HG03103 (cell line): ENCODE measurements at regions not wholly inside any gene's neighbourhood (a gene's known extent, or its start where the extent isn't known, plus 50 kb on each side); places are given as distances from the start of the nearest gene placed in this dataset.

ENCODE experiments used
- ATAC-seq: cut with Tn5 transposase; IDR thresholded peaks from one replicate; pipeline ENCODE4 v1.9.1; 2021; ENCODE audit warnings: low read depth; ENCODE audit not compliant: unreplicated experiment

GRCh38 chr7:114130866-114131265 lies 212.1 kb upstream of the PPP1R3A start:
- ATAC-seq, result no peak

GRCh38 chr7:114128880-114129279 lies 210.1 kb upstream of the PPP1R3A start:
- no peak for ATAC-seq

- no peak for ATAC-seq
Observed at GRCh38 chr7:114126095-114126494, 207.3 kb upstream of the PPP1R3A start.

GRCh38 chr7:114112806-114113205 lies 194.0 kb upstream of the PPP1R3A start:
- no peak for ATAC-seq

GRCh38 chr7:114110666-114111065 lies 191.9 kb upstream of the PPP1R3A start:
- no peak for ATAC-seq

- no peak for ATAC-seq
Observed at GRCh38 chr7:114109721-114110120, 190.9 kb upstream of the PPP1R3A start.

- ATAC-seq, result no peak
Observed at GRCh38 chr7:114109304-114109703, 190.5 kb upstream of the PPP1R3A start.

GRCh38 chr7:114108510-114108909 lies 189.7 kb upstream of the PPP1R3A start:
- ATAC-seq, result no peak

- no peak for ATAC-seq
Observed at GRCh38 chr7:114107522-114107921, 188.7 kb upstream of the PPP1R3A start.

- ATAC-seq, result no peak
Observed at GRCh38 chr7:114104035-114104434, 185.2 kb upstream of the PPP1R3A start.

GRCh38 chr7:114102996-114103395 lies 184.2 kb upstream of the PPP1R3A start:
- ATAC-seq, result no peak

- no peak for ATAC-seq
Observed at GRCh38 chr7:114102131-114102530, 183.3 kb upstream of the PPP1R3A start.

- no peak for ATAC-seq
Observed at GRCh38 chr7:114100810-114101209, 182.0 kb upstream of the PPP1R3A start.

GRCh38 chr7:114099337-114099736 lies 180.5 kb upstream of the PPP1R3A start:
- no peak for ATAC-seq

GRCh38 chr7:114095885-114096284 lies 177.1 kb upstream of the PPP1R3A start:
- no peak for ATAC-seq

- no peak for ATAC-seq
Observed at GRCh38 chr7:114088470-114088940, 169.7 kb upstream of the PPP1R3A start.

GRCh38 chr7:114087653-114088469 lies 169.1 kb upstream of the PPP1R3A start:
- no peak for ATAC-seq

GRCh38 chr7:114086914-114087652 lies 168.3 kb upstream of the PPP1R3A start:
- ATAC-seq, result no peak

GRCh38 chr7:114086537-114086913 lies 167.7 kb upstream of the PPP1R3A start:
- no peak for ATAC-seq

- no peak for ATAC-seq
Observed at GRCh38 chr7:114085592-114086501, 167.0 kb upstream of the PPP1R3A start.

GRCh38 chr7:114085313-114085591 lies 166.4 kb upstream of the PPP1R3A start:
- ATAC-seq, result no peak
